Neural progenitor cell (in vitro differentiated cells): ENCODE measurements at regions not wholly inside any gene's neighbourhood (a gene's known extent, or its start where the extent isn't known, plus 50 kb on each side); places are given as distances from the start of the nearest gene placed in this dataset.

Experiments used
- DNase-seq: peaks from one replicate; pipeline ENCODE4 v3.0.0-alpha.2; 2016; ENCODE audit warnings: low spot score
- H2AFZ ChIP-seq: fragments of 200-600 bp; sonication (generic); replicated peaks from 2 replicates; pipeline ENCODE4 v1.6.1; 2016; ENCODE audit warnings: antibody characterized with exemption
- H3F3A ChIP-seq: fragments of 200-600 bp; sonication (generic); 2 replicates; pipeline ENCODE4 v1.6.1; 2016; ENCODE audit warnings: antibody characterized with exemption, low read depth
- H3K27ac ChIP-seq: fragments of 200-600 bp; sonication (generic); 2 replicates; pipeline ENCODE4 v1.5.1; 2016; ENCODE audit warnings: mild to moderate bottlenecking
- H3K27me3 ChIP-seq: fragments of 200-600 bp; sonication (generic); 2 replicates; pipeline ENCODE4 v1.6.1; 2016; ENCODE audit warnings: mild to moderate bottlenecking, moderate library complexity
- H3K36me3 ChIP-seq: fragments of 200-600 bp; sonication (generic); 2 replicates; pipeline ENCODE4 v1.5.1; 2016
- H3K4me1 ChIP-seq: fragments of 200-600 bp; sonication (generic); 2 replicates; pipeline ENCODE4 v1.6.1; 2016; ENCODE audit warnings: mixed run types
- H3K4me2 ChIP-seq: fragments of 200-600 bp; sonication (generic); 2 replicates; pipeline ENCODE4 v1.6.1; 2016
- H3K4me3 ChIP-seq: fragments of 200-600 bp; sonication (generic); 2 replicates; pipeline ENCODE4 v1.5.1; 2016
- H3K79me2 ChIP-seq: fragments of 200-600 bp; sonication (generic); 2 replicates; pipeline ENCODE4 v1.6.1; 2016; ENCODE audit warnings: low read depth
- H3K9ac ChIP-seq: fragments of 200-600 bp; sonication (generic); 2 replicates; pipeline ENCODE4 v1.6.1; 2016
- H3K9me3 ChIP-seq: fragments of 200-600 bp; sonication (generic); 2 replicates; pipeline ENCODE4 v1.5.1; 2016; ENCODE audit warnings: low read depth
- H4K20me1 ChIP-seq: fragments of 200-600 bp; sonication (generic); 2 replicates; pipeline ENCODE4 v1.6.1; 2016; ENCODE audit warnings: low read depth
- H3K27ac Mint-ChIP-seq: 3 replicates; pipeline ENCODE4 v1.8.0; 2021; ENCODE audit warnings: mixed read lengths
- H3K27me3 Mint-ChIP-seq: 2 replicates; pipeline ENCODE4 v1.8.0; 2022; ENCODE audit warnings: low read depth, mild to moderate bottlenecking, inconsistent platforms, moderate library complexity, mixed read lengths; ENCODE audit not compliant: insufficient read depth
- H3K36me3 Mint-ChIP-seq: 3 replicates; pipeline ENCODE4 v1.8.0; 2021; ENCODE audit warnings: mixed read lengths
- H3K4me1 Mint-ChIP-seq: 3 replicates; pipeline ENCODE4 v1.8.0; 2021; ENCODE audit warnings: mixed read lengths
- H3K4me3 Mint-ChIP-seq: 3 replicates; pipeline ENCODE4 v1.8.0; 2021; ENCODE audit warnings: mild to moderate bottlenecking, moderate library complexity, mixed read lengths
- H3K9me3 Mint-ChIP-seq: 3 replicates; pipeline ENCODE4 v1.8.0; 2020; ENCODE audit warnings: mixed read lengths
- CTCF ChIP-seq: fragments of 200-600 bp; sonication (generic); IDR thresholded peaks from 2 replicates; pipeline ENCODE4 v1.5.1; 2017; ENCODE audit warnings: antibody characterized with exemption, mild to moderate bottlenecking
- EZH2 ChIP-seq: fragments of 200-600 bp; sonication (generic); IDR thresholded peaks from 2 replicates; pipeline ENCODE4 v1.6.1; 2017; ENCODE audit warnings: antibody characterized with exemption, mild to moderate bottlenecking, moderate library complexity
- EZH2phosphoT487 ChIP-seq: fragments of 200-600 bp; sonication (generic); IDR thresholded peaks from 2 replicates; pipeline ENCODE4 v1.6.1; 2017; ENCODE audit warnings: antibody characterized with exemption

GRCh38 chr13:44837250-44837649 is 152.0 kb downstream of the NUFIP1 start:
- Histone ChIP-seq H3K4me3 (no peak overlapping the region), H3K79me2 (no peaks in the 10 kb centered on the region), H3K27ac (no peak overlapping the region), H3K36me3 (no peaks in the 10 kb centered on the region), H4K20me1 (no peaks in the 10 kb centered on the region), H3K9ac (no peak overlapping the region), H3K4me1 (no peaks in the 10 kb centered on the region), H2AFZ (no peak overlapping the region), H3F3A (no peaks in the 10 kb centered on the region), H3K4me2 (no peak overlapping the region), H3K9me3 (no peaks in the 10 kb centered on the region), H3K27me3 (no peaks in the 10 kb centered on the region)
- DNase-seq: no peak
- Mint-ChIP-seq H3K4me1 (peaks cover 4% of the 10 kb centered on the region), H3K4me3 (no peak overlapping the region), H3K36me3 (no peaks in the 10 kb centered on the region), H3K27me3 (peaks cover 3% of the 10 kb centered on the region), H3K9me3 (no peaks in the 10 kb centered on the region), H3K27ac (no peak overlapping the region)
- TF ChIP-seq CTCF (no peak), EZH2phosphoT487 (no peak)

- H3K27ac ChIP-seq: no peak overlapping the region
- H3K4me1 Mint-ChIP-seq: peaks cover 4% of the 10 kb centered on the region
- no peak overlapping the region for H3K4me3 Mint-ChIP-seq
- TF ChIP-seq EZH2 (no peak), EZH2phosphoT487 (no peak), CTCF (no peak)
- no peaks in the 10 kb centered on the region for H3F3A ChIP-seq
- no peak overlapping the region for H3K4me2 ChIP-seq
- no peaks in the 10 kb centered on the region for H3K9me3 Mint-ChIP-seq
- H3K27ac Mint-ChIP-seq: no peak overlapping the region
- H3K27me3 Mint-ChIP-seq: peaks cover 3% of the 10 kb centered on the region
- DNase-seq: no peak
- no peak overlapping the region for H3K9ac ChIP-seq
- H3K4me1 ChIP-seq: no peaks in the 10 kb centered on the region
- no peaks in the 10 kb centered on the region for H4K20me1 ChIP-seq
- H3K79me2 ChIP-seq: no peaks in the 10 kb centered on the region
- no peak overlapping the region for H2AFZ ChIP-seq
- no peaks in the 10 kb centered on the region for H3K36me3 Mint-ChIP-seq
- H3K4me3 ChIP-seq: no peak overlapping the region
- H3K36me3 ChIP-seq: no peaks in the 10 kb centered on the region
- H3K27me3 ChIP-seq: no peaks in the 10 kb centered on the region
- no peaks in the 10 kb centered on the region for H3K9me3 ChIP-seq
Measured at GRCh38 chr13:44834404-44834803, 154.9 kb downstream of the NUFIP1 start.

GRCh38 chr13:44833626-44834025 is 155.6 kb downstream of the NUFIP1 start:
- Mint-ChIP-seq H3K9me3 (no peaks in the 10 kb centered on the region), H3K27ac (no peak overlapping the region), H3K4me3 (no peak overlapping the region), H3K36me3 (no peaks in the 10 kb centered on the region), H3K27me3 (peaks cover 3% of the 10 kb centered on the region), H3K4me1 (peaks cover 4% of the 10 kb centered on the region)
- Histone ChIP-seq H4K20me1 (no peaks in the 10 kb centered on the region), H3K9ac (no peak overlapping the region), H3K4me2 (no peak overlapping the region), H3K27ac (no peak overlapping the region), H3K4me1 (no peaks in the 10 kb centered on the region), H3F3A (no peaks in the 10 kb centered on the region), H3K36me3 (no peaks in the 10 kb centered on the region), H3K79me2 (no peaks in the 10 kb centered on the region), H3K27me3 (no peaks in the 10 kb centered on the region), H2AFZ (peak overlapping the region; percentile 15), H3K9me3 (no peaks in the 10 kb centered on the region), H3K4me3 (no peak overlapping the region)
- TF ChIP-seq EZH2phosphoT487 (no peak), CTCF (no peak), EZH2 (no peak)
- DNase-seq: no peak

- Mint-ChIP-seq H3K4me3 (no peak overlapping the region), H3K27ac (no peak overlapping the region), H3K36me3 (no peaks in the 10 kb centered on the region), H3K9me3 (no peaks in the 10 kb centered on the region), H3K27me3 (peaks cover 3% of the 10 kb centered on the region), H3K4me1 (peaks cover 4% of the 10 kb centered on the region)
- H3F3A ChIP-seq: no peaks in the 10 kb centered on the region
- H3K27me3 ChIP-seq: no peaks in the 10 kb centered on the region
- H4K20me1 ChIP-seq: no peaks in the 10 kb centered on the region
- DNase-seq: no peak
- H3K79me2 ChIP-seq: no peaks in the 10 kb centered on the region
- no peaks in the 10 kb centered on the region for H3K4me1 ChIP-seq
- H3K36me3 ChIP-seq: no peaks in the 10 kb centered on the region
- H3K9ac ChIP-seq: no peak overlapping the region
- no peaks in the 10 kb centered on the region for H3K9me3 ChIP-seq
- H2AFZ ChIP-seq: peak overlapping the region; percentile 15
- TF ChIP-seq EZH2 (no peak), EZH2phosphoT487 (no peak), CTCF (no peak)
- H3K27ac ChIP-seq: no peak overlapping the region
- H3K4me2 ChIP-seq: no peak overlapping the region
- H3K4me3 ChIP-seq: no peak overlapping the region
Measured at GRCh38 chr13:44833139-44833538, 156.1 kb downstream of the NUFIP1 start.
